Activated CD8-positive, alpha-beta memory T cell treated with anti-CD3 and anti-CD28 coated beads for 24 hours (primary cell): ENCODE measurements at regions not wholly inside any gene's neighbourhood (a gene's known extent, or its start where the extent isn't known, plus 50 kb on each side); places are given as distances from the start of the nearest gene placed in this dataset.
"Not testable (repeated sequence)": the region's sequence is repeated elsewhere in the genome, so short reads cannot be mapped to it uniquely, and the experiment has no call there.

ENCODE experiments used
- DNase-seq: peaks from one replicate; pipeline ENCODE4 v3.0.0-alpha.2; 2020

DNA sequence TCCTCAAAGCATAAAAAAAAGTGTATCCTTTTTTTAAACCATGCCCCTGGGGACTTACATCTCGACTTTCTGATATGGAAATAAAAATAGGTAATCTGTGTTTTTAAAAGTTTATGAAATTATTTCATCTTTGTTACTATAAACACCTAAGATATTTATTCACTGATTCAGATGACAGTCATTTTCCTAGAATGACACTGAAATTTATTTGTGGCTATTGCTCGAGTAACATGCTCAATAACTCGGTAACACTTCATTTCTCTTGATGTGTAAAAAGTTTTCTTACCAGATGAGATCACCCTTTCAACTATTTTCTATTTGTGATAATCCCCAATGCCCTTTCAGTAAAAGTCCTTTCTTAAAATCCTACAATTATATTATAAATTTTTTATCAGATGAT lies 495.8 kb downstream of the TTLL7 start:
- no peak for DNase-seq

DNA sequence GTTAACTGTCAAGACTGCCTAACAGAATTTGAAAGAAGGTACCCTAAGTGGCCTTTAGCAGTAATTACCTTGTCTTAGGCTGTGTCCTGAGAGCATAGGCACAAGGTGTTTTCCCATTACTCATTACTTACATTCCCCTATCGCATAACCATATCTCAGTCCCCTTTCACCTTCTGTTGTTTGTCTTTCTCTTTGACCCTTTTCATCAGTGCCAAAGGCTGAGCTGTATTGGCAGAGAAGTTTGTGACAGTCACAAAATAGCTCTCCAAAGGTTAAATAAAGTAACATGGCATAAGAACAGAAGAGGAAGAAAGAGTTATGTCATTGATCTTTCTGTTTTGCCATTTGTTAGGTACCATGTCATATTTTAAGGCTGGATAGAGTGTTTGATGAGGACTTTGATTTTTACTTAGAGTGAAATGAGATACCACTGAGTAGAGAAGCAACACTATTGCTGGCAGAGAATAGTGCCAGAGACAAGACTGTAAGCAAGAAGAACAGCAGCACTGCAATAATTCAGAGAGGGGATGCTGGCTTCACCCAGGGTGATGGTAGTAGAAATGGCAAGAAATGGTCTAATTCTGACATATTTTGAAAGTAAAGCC lies 497.8 kb downstream of the TTLL7 start:
- DNase-seq = no peak

DNA sequence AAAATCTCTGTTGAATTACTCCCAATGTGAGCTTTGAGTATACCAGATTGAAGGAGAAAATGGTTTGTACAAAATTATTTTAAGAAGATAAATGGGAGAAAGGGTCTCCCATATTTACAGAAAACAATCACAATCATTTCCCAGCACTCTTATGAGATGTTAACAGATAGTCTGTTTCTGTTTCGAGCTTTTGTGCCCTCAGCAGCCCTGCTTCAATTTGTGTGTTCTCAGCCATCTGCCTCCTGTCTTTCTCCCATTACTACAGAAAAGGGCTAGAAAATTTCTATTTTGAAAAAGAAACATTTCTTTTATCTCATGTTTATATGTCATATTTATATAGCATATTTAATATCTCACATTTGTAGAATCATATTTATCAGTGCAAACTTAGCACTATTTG lies 498.4 kb downstream of the TTLL7 start:
- DNase-seq = no peak

DNA sequence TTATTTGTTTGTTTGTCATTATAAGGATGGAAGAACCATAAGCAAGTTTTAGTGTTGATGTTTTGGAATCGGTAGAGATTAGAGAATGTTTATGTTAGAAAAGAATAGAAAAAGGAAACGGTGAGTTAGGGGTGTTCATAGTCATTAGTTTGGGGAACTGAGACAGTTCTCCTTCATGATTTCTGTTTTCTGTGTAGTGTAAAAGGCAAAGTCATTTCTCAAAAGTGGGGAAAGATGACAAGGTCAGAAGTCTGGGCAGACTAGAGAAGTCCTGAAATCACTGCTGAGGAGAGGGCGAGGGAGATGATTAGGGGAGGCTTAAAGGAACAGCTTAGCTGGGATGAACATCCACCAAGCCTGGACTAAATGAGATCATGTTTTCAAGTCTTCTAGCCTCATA lies 498.9 kb downstream of the TTLL7 start:
- DNase-seq = no peak

DNA sequence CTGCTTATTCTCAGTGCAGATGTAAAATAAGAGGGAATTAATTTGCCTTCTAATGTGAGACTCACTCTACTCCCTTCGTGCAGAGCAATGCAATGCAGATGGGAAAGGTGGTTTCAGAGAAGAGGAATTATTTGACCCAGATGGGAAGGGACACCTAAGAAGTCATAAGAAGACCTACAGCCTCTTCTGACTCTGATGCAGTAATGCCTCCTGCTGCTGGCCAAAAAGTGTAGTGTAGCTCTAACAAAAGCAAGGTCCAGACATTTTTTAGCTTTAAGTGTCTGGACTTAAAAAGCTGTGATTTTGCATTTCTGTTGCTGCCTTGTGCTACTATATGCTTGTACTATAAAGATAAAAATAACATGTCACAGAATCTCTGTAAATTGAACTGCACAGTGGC lies 501.4 kb downstream of the TTLL7 start:
- no peak for DNase-seq

DNA sequence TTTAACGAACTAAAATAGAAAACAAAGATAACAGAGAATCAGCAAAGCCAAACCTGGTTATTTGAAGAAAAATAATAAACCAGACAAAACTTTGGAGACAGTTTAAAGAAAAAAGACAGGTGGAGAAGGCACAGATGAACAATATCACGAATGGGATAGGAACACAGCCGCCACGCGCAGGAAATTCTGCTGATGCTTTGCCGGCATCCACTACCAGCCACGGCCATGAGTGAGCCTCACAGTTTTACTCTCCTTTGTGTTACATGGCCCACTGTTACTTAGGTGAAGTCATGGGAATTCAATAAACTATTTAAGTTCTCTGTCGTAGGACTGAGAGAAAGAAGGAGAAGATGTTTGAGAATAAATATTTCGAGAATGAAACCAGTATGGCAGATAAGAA lies 503.4 kb downstream of the TTLL7 start:
- no peak for DNase-seq

DNA sequence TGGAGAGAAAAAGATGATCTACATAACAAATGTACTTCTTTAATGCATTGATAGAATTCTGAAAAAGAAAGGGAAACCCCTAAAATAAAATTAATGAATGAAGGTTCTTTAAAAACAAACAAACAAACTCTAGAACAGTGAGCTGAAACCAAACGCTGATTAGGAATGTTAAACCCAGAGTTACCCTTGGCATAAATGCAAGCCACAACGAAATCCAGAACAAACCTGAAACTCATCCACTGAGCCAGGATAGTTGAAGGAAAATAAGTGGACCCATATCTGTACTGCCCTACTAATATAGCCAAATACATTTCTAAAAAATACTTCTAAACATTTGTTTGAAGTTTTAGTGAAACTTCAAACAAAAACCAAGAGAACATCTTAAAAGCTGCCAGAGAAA lies 505.3 kb downstream of the TTLL7 start:
- no peak for DNase-seq

DNA sequence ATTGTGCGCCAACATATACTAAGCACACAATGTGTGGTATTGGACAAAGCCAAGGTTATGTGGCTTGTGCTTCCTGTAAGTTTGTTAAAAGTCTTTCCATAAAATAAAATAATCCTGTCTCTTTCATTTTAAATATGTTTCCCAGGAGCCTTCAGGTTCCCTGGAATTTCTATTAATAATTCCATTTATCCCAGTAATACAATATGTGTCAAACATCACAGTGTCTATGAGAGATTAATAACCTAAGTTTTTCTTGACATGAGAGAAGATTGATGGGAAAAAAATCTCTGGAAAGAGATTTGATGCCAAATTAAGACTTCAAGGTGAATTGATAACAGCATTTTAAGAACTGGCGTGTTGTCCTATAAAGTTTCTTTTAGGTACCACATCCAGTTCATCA lies 507.0 kb downstream of the TTLL7 start:
- DNase-seq = no peak

DNA sequence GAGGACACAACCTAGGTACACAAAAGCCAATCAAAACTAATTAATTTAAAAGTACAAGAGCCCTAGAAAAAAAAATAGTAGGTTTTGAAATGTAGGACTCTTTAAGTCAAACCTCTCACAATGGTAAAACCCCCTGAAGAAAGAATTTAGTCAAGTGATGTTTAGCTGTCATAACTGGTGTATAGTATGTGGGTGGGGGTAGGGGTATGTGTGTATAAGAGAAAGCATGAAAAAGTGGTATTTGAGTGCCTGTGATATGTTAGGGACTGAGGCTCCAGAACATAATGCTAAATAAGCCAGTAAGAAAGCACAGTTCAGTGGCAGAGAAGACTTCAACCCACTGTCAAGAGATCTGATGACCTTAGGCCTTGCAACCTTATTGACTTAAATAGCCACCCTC lies 507.9 kb downstream of the TTLL7 start:
- no peak for DNase-seq

DNA sequence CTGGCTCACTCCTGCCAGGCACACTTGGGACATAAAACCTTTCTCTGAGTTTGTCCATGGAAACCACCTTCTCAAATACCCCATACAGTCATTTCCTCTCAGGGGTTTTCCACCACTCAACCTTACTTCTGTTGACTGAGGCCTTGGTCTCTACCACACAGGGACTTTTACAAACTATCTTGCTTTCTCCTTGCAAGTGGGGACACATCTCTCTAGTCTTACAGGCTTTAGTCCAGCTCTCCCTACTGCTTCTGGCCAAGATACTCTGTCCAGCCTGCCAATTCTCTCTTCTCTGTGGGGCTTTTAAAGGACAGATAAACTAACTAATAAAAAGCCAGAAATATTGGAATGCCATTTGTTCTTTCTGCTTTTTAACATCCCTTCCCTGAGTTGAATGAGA lies 510.8 kb downstream of the TTLL7 start:
- not testable (repeated sequence) for DNase-seq

DNA sequence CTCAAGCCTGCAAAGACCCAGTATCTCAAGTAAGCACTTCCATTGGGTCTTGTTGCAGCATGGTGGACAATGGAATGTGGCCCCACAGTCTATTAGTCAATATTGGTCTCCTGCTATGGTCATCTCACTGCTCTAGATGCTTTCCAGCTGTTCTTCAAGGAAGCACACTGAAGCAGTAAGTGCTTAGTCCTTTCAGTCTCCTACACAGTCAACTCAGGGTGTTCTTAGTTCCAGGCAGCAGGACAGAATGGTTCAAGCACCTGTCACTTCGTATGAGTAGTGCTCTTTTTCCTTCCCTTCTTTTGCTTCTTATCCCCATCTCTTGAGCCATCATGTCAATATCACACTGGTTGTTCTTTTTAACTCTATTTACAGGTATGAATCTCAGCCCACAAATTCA lies 511.5 kb downstream of the TTLL7 start:
- DNase-seq = not testable (repeated sequence)

DNA sequence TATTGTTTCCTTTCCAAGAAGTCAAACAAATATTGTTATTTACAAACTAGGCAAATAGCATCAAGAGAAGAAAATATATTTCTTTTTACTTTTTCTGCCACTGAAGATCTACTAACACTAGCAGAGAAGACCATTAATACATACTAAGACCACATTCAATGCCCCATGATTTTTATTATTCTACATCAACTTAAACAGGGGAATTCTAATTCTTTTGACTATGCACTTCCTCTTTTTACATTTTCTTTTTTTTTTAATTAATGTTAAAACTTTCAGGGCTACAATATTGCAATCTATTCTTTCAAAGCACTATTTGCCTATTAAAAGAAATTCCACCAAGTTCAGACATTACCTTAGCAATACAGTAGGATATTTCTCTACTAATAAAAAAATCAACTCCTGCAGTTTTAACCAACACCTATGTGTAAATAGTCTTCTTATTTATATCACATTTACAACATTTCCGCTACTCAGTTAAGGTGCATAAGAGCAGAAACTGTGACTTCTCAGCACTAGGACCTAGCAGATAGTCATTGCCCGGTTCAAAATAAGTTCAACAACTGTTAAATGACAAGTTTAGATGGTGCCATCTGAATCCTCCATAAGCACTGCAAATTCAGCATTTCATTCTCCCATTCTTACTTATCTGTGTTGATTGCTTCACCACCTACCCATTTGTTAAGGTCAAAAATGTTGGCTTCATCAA lies 513.5 kb downstream of the TTLL7 start:
- not testable (repeated sequence) for DNase-seq

DNA sequence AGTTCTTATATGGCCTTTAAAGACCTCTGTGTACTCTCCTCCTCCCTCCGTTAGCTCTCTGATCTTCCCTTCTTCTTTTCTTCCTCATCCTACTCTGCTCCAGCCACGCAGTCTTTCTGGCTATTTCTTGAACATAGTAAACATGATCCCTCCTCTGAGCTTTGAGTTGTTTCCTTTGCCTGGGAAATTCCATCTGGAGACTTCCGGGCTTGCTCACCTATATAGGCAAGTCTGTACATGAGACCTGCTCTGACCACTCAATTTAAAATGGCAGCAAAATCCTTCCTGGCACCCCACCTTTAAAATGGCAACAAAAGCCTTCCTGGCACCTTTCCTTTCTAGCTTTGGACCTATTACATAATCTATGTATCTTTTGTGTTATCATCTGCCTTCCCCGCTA lies 517.6 kb downstream of the TTLL7 start:
- DNase-seq = not testable (repeated sequence)

DNA sequence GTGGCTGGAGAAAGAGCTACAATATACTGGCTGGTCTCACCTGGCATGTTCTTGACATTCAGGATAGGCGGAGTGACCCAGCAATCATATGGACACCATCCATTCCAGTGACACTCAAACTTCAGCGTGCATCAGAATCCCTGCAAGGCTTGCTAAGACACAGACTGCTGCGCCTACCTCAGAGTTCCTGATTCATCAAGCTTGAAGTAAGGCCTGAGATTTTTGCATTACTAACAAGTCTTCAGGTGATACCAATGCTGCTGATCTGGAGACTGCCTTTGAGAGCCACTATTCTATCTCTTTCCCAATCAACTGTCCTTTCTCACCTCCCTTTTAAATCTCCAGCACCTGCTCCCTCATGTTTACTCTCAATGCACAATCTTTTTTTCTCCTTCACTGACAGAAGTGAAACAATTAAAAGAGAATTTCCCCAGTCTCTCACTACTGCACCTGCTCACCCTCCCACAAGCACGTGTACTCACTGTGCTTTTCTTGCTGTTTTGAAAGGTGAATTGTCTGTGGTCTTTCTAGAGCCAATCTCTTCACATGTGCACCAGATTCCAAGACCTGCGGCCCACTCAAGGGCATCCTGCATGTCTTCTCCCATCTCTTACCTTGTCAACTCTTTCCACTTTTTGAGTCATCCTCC lies 519.2 kb downstream of the TTLL7 start:
- DNase-seq = not testable (repeated sequence)

DNA sequence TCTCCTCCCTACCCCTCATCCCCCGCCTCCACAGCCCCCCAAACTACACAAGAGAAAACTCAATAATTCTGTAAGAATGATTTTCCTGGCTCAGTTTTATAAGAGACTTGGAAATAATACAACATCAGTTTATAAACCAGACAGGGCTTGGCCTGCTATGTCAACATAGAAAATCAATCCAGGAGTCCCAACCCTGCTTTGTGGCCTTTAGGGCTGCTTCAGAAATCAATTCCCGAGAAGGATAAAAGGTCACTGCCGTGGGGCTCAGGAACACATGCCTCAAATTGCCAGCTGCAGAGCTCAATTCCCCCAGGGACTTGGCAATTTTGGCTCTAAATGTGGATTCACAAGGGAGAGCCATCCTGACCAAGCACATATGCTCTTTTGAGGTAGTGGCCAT lies 520.8 kb downstream of the TTLL7 start:
- not testable (repeated sequence) for DNase-seq

DNA sequence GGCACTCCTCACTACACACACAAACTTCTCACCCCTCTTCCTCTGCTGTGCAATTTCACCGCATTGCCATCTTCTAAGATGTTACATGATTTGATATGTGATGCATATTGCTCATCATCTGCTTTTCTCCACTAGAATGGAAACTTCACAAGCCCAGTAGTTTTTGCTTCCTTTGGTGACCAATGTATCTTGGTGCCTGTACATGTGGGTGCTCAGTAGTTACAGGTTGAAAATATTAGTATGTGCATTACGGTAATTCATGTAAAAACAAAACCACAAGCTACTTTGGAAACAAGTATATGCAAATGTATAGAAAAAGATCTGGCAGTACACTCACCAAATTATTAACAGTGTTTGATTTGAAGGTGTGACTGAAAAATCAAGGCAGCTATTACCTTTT lies 522.4 kb downstream of the TTLL7 start:
- not testable (repeated sequence) for DNase-seq

DNA sequence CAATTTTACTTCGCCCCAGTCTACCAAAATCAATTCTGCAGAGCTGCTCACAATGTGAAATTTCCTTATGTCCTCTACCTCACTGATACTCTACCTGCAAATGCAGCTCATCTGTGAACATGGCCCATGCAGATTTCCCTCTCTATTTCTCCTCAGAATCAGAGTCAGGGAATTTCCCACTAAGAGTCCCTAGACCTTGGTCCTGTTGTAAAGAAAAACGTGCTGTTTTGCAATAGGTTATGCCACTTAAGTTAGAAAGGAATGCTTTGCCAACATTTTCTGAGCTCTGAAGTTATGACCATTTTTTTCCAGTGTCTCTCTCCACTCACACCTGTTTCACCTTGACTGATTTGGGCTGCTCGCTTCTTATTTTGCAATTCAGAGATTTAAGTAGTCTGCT lies 524.0 kb downstream of the TTLL7 start:
- not testable (repeated sequence) for DNase-seq

DNA sequence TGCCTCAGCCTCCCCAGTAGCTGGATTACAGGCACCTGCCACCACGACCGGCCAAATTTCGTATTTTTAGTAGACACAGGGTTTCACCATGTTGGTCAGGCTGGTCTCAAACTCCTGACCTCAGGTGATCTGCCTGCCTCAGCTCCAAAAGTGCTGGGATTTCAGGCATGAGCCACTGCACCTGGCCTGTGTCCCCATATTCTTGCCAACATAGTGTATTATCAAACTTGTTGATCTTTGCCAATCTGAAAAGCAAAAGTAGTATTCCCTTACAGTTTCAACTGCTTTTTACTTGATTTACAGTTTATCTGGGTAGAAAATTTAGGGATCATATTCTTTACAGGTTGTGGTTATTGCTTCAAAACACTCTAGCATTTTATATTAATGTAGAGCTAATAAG lies 524.9 kb downstream of the TTLL7 start:
- DNase-seq = not testable (repeated sequence)

DNA sequence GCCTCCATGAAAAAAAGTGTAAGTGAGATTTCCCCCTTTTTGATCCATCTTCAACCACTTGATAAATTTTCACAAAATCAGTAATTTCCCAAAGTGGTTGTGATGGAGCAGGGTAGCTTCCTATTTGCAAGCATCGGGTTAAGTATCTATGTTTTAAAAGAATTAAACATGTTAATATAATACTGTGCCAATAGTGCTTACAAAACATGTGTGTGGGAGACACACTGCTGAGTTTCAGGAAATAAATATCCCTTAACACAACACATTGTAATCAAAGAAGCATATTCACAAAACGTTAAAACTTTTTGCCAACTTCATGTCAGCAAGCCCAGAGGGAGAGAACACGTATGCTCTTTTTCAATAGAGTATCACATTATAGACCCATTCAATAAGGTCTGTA lies 526.9 kb downstream of the TTLL7 start:
- DNase-seq = not testable (repeated sequence)

DNA sequence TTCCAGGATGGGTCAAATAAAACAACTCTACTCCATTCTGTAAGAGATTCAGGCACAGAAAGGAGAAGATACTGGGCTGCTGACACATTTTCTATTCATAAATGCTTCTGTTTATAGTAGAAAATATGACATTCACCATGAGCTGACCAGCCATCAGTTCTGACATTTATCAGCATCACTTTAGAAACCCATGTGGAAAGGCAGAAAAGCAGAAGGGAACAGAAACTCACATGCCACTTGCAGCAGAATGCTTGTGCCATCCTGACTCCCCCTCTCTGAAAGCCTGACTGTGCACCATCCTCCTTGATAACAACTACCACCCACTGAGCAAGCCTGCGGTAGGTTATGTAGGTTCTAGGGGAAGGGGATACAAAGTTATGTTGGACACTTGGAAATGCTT lies 527.7 kb downstream of the TTLL7 start:
- not testable (repeated sequence) for DNase-seq

DNA sequence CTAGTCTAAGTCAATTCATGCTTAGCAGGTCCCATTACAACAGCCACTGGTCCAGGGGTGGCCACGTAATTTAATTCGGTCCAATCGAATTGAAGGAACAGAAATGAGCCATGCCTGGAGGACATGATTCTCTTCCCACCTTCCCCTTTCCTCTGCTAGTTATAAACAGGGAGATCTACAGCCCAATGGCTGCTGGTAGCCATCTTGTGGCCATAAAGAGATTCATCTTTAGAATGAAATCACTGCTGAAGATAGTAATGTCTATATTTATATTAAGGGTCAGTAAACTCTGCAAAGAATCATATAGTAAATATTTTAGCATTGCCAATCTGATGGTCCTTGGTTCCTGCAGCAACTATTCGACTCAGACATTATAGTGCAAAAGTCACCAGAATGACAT lies 530.6 kb downstream of the TTLL7 start:
- DNase-seq = not testable (repeated sequence)

DNA sequence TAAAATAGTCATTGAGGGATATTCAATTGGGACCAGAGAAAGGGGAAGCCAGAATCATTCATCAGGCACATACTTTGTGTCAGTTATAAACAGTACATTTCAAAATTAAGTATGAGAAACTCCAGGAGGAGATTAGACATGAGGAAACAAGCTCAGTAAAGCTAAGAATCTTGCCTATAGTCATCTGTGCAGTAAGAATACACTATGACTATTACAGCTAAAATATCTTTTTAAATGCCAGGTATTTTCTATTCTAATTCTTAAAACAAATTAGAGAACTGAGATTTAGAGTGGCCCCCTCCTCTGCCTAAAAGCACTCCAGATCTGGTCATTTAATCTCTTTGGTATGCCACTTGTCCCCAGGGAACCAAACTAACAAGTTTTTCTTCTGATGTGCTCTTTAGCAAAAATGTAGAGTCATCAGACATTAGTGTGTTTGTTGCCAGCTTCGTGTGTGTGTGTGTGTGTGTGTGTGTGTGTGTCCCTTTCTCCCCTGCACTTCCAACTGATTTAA lies 541.1 kb downstream of the TTLL7 start:
- not testable (repeated sequence) for DNase-seq

DNA sequence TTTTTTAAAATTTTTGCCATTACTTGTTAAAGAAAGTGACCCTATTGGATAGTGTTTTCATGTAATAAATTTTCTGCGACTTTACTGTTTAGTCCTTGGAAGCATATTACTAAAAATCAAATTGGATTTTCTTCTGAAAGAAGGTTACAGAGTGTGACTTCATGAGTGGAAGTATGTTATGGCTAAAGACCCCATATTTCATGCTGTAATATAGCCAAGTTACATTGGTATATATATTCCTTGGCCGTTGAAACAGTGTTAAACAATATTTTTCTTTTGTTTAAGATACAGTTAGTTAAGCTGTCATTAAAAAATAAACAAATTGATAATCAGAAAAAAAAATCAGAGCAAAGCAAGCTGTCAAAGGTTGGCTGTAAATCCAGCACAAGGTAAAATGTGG lies 541.7 kb downstream of the TTLL7 start:
- not testable (repeated sequence) for DNase-seq

DNA sequence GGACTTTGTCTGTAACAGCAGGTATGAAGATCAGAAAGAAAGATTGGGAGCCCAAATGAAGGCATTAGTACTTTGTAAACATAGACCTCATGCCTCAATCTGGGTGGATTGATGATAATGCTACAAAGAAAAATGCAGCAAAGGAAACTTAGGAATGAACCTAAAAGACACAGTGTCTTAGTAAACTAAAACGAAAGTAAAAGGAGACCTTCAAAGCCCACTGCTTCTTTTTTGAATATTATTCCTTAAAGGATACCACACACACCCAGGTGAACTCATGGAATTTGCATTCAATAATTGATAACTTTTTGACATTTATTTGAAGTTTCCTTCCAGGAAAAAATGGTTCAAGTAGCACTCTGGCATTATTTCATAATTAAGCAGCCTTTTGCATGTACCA lies 543.2 kb downstream of the TTLL7 start:
- not testable (repeated sequence) for DNase-seq
